Endometrial microvascular endothelial cells (primary cell): ENCODE measurements at regions not wholly inside any gene's neighbourhood (a gene's known extent, or its start where the extent isn't known, plus 50 kb on each side); places are given as distances from the start of the nearest gene placed in this dataset.

Experiments
- in situ Hi-C: cut with HindIII; loops from 2 replicates; pipeline ENCODE4 v1.10.0; 2017; ENCODE audit warnings: low sequenced_read_pairs, low pct_unique_long_range_greater_than_20kb; ENCODE audit errors: inconsistent ontology term

GRCh38 chr3:178397202-178397601, 139.0 kb upstream of the KCNMB2 start:
- in situ Hi-C loops = no loop called here

- in situ Hi-C loops = no loop called here
Observed at GRCh38 chr3:178397836-178398235, 138.4 kb upstream of the KCNMB2 start.

GRCh38 chr3:178404961-178405360, 131.3 kb upstream of the KCNMB2 start:
- in situ Hi-C loops = no loop called here

- in situ Hi-C loops = no loop called here
Observed at GRCh38 chr3:178405531-178405930, 130.7 kb upstream of the KCNMB2 start.

DNA sequence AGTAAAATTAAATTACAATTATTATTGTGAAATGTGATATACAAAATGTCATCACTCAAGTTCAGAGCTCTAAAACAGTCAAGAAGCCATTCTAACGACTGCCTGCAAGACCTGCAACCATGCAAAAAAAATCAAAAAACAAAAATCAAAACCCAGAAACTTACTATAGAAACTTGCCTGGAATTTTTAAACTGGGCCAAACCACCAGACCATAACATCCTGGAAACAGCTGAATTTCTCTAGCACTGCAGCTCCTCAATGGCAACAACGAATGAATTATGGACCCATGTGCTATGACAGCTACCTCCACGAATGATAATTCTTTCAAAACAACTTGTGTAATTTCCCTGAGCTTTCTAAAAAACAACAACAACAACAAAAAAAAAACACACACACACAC, 130.0 kb upstream of the KCNMB2 start:
- in situ Hi-C loops = no loop called here

- in situ Hi-C loops = no loop called here
Observed at GRCh38 chr3:178415384-178415783, 120.9 kb upstream of the KCNMB2 start.

- in situ Hi-C loops = no loop called here
Observed at GRCh38 chr3:178417736-178418135, 118.5 kb upstream of the KCNMB2 start.

DNA sequence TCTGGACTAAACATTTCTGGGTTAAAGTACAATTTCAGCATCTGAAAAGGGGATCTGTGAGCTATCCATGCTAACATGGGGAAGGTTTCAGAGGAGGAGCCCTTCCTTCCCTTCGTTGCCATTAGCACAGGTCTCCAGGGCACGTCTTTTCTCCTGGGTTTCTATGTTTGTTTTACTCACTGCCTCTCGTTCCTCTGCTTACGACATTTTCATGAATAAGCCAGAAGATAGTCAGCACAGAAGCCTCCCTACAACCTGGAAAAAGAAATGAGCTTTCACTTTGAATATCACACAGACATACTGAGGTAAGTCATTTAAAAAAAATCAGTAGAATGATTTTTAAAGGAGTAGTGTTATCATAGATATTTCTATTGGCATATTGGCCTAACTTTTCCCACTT, 117.2 kb upstream of the KCNMB2 start:
- in situ Hi-C loops = no loop called here

- in situ Hi-C loops = no loop called here
Observed at GRCh38 chr3:178420033-178420432, 116.2 kb upstream of the KCNMB2 start.

GRCh38 chr3:178421069-178421468, 115.2 kb upstream of the KCNMB2 start:
- in situ Hi-C loops = no loop called here

DNA sequence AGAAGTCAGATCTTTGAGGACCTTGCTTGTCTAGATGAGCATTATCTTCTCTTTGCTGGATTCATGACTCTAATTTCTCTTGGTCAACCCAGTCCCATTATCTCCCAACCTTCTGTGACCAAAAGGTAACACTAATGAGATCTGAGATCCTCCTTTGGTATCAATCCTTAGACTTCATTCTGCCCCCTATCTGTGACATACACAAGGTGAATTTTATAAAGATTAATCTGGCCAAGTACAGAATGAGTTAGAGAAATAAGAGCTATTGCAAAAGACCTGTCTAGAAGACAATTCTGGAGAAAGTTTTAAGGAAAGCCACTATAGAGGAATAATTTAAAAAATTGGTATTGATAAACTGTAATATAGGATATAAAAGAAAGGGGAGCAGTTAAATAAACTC, 113.8 kb upstream of the KCNMB2 start:
- in situ Hi-C loops = no loop called here

GRCh38 chr3:178428037-178428436, 108.2 kb upstream of the KCNMB2 start:
- in situ Hi-C loops = no loop called here

GRCh38 chr3:178434206-178434805, 101.9 kb upstream of the KCNMB2 start:
- in situ Hi-C loops = no loop called here

GRCh38 chr3:178435575-178435974, 100.7 kb upstream of the KCNMB2 start:
- in situ Hi-C loops = no loop called here

- in situ Hi-C loops = no loop called here
Observed at GRCh38 chr3:178436773-178437172, 99.5 kb upstream of the KCNMB2 start.

DNA sequence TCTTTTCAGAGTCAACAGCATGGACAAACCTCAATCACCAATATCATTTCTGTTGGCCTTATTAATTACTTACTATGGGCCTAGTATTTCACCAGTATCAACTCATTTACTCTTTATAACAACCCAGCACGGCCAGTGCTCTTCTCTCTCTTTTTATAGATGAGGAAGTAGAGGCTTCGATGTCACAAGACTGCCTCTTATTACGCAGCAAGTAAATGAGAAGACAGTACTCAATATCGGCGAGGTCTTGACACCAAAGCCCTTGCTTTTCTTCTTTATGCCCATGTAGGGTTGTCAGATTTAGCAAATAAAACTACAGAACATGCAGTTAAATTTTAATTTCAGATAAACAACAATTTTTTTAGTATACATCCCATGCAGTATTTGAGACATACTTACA, 99.0 kb upstream of the KCNMB2 start:
- in situ Hi-C loops = no loop called here

DNA sequence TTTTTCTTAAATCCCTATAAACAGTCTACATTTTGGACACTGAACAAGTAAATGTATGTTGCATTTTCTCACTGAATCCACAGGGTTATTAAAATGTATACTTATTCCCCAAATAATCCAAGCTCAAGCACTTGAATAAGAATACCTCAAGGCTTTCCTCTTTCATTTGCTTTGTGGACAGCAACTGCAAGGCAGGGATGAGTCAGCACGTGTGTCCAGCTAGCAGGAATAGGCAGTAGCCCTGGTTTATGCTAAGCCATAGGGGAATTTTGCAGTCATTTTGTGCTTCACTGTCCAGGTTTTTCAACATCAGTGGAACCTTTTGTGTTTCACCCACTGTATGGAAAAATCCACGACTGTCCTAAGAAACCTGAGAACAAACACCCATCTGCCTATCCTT, 96.7 kb upstream of the KCNMB2 start:
- in situ Hi-C loops = no loop called here

GRCh38 chr3:178440043-178440442, 96.2 kb upstream of the KCNMB2 start:
- in situ Hi-C loops = no loop called here

- in situ Hi-C loops = no loop called here
Observed at GRCh38 chr3:178443634-178444033, 92.6 kb upstream of the KCNMB2 start.

DNA sequence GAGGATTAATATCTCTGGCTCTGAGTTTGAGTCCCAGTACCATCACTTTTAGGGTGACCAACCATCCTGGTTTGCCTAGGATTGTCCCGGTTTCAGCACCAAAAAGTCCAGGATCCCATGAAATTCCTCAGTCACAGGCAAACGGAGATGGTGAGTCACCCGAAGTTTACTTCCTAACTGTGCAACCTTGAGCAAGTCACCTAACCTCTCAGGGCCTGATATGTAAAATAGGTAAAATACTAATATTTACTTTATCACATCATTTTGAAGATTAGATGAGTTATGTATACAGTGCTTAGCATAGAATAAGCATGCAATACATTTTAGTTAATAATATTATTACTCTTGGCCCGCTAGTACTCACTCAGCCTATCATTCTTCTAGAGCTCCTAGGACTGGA, 91.1 kb upstream of the KCNMB2 start:
- in situ Hi-C loops = no loop called here

GRCh38 chr3:178446059-178446458, 90.2 kb upstream of the KCNMB2 start:
- in situ Hi-C loops = no loop called here
